ENCODE measurements at regions not wholly inside any gene's neighbourhood (a gene's known extent, or its start where the extent isn't known, plus 50 kb on each side); places are given as distances from the start of the nearest gene placed in this dataset.

GRCh38 chr12:114949058-114949820 is 265.3 kb upstream of the TBX3 start:
- TF ChIP-seq CTCF (IDR thresholded peaks at IDR 0.05; ENCODE audit: control extremely low read depth, extremely low read depth), result no peak
- WGBS, 2 donors, result 64 to 67% methylated on average over 8 of the region's 8 CpGs
- Histone ChIP-seq H3K4me1 (ENCODE audit: control insufficient read depth in 5 of 5, insufficient read depth in 5 of 5, low read length in 5 of 5) (peaks cover 0 to 9% (median 0%) of the 10 kb centered on the region in 5 donors), H3K27me3 (ENCODE audit: control insufficient read depth in 3 of 3, insufficient read depth in 3 of 3, low read length in 2 of 3) (no peaks in the 10 kb centered on the region), H3K9ac (ENCODE audit: insufficient read depth in 1 of 2, low read length in 2 of 2) (no peak overlapping the region), H3K4me3 (no peak overlapping the region), H3K36me3 (ENCODE audit: control insufficient read depth in 4 of 4, insufficient read depth in 4 of 4, low read length in 4 of 4) (no peaks in the 10 kb centered on the region), H3K9me3 (ENCODE audit: control insufficient read depth in 4 of 4, insufficient read depth in 3 of 4, low read length in 3 of 4) (no peaks in the 10 kb centered on the region), H3K27ac (ENCODE audit: low read depth in 1 of 2, low read length in 1 of 2) (no peak overlapping the region)
- ATAC-seq (ENCODE audit: insufficient read depth, low FRiP score), result no peak
- no peak for DNase-seq

- peaks cover 0 to 5% (median 0%) of the 10 kb centered on the region in 5 donors for H3K4me1 ChIP-seq (ENCODE audit: control insufficient read depth in 5 of 5, insufficient read depth in 5 of 5, low read length in 5 of 5)
- H3K27me3 ChIP-seq (ENCODE audit: control insufficient read depth in 3 of 3, insufficient read depth in 3 of 3, low read length in 2 of 3), result no peaks in the 10 kb centered on the region
- 63 to 87% methylated on average over 2 of the region's 2 CpGs for WGBS, 2 donors
- no peak overlapping the region for H3K9ac ChIP-seq (ENCODE audit: insufficient read depth in 1 of 2, low read length in 2 of 2)
- DNase-seq (no peak), ATAC-seq (ENCODE audit: insufficient read depth, low FRiP score) (no peak)
- no peaks in the 10 kb centered on the region for H3K9me3 ChIP-seq (ENCODE audit: control insufficient read depth in 4 of 4, insufficient read depth in 3 of 4, low read length in 3 of 4)
- H3K4me3 ChIP-seq, result no peak overlapping the region
- no peaks in the 10 kb centered on the region for H3K36me3 ChIP-seq (ENCODE audit: control insufficient read depth in 4 of 4, insufficient read depth in 4 of 4, low read length in 4 of 4)
- no peak overlapping the region for H3K27ac ChIP-seq (ENCODE audit: low read depth in 1 of 2, low read length in 1 of 2)
- TF ChIP-seq CTCF (IDR thresholded peaks at IDR 0.05; ENCODE audit: control extremely low read depth, extremely low read depth), result no peak
Measured at GRCh38 chr12:114945351-114945750, 261.4 kb upstream of the TBX3 start.

GRCh38 chr12:114944736-114945135 is 260.8 kb upstream of the TBX3 start:
- DNase-seq, result no peak
- peaks cover 0 to 2% (median 0%) of the 10 kb centered on the region in 4 donors for H3K9me3 ChIP-seq (ENCODE audit: control insufficient read depth in 4 of 4, insufficient read depth in 3 of 4, low read length in 3 of 4)
- no peak overlapping the region for H3K4me3 ChIP-seq

More at GRCh38 chr12:114944736-114945135, 260.8 kb upstream of the TBX3 start:
- no peak for TF ChIP-seq CTCF (IDR thresholded peaks at IDR 0.05; ENCODE audit: control extremely low read depth, extremely low read depth)
- ATAC-seq (ENCODE audit: insufficient read depth, low FRiP score), result no peak
- H3K27ac ChIP-seq (ENCODE audit: low read depth in 1 of 2, low read length in 1 of 2), result no peak overlapping the region
- H3K36me3 ChIP-seq (ENCODE audit: control insufficient read depth in 4 of 4, insufficient read depth in 4 of 4, low read length in 4 of 4), result no peaks in the 10 kb centered on the region
- peaks cover 0 to 5% (median 0%) of the 10 kb centered on the region in 5 donors for H3K4me1 ChIP-seq (ENCODE audit: control insufficient read depth in 5 of 5, insufficient read depth in 5 of 5, low read length in 5 of 5)
- no peak overlapping the region for H3K9ac ChIP-seq (ENCODE audit: insufficient read depth in 1 of 2, low read length in 2 of 2)
- no peaks in the 10 kb centered on the region for H3K27me3 ChIP-seq (ENCODE audit: control insufficient read depth in 3 of 3, insufficient read depth in 3 of 3, low read length in 2 of 3)
- 77 to 87% methylated on average over 4 of the region's 4 CpGs for WGBS, 2 donors
